Activated naive CD8-positive, alpha-beta T cell treated with anti-CD3 and anti-CD28 coated beads for 36 hours (primary cell): ENCODE measurements at regions not wholly inside any gene's neighbourhood (a gene's known extent, or its start where the extent isn't known, plus 50 kb on each side); places are given as distances from the start of the nearest gene placed in this dataset.

Experiments
- DNase-seq: peaks from one replicate; pipeline ENCODE4 v3.0.0; 2021
- H3K27ac Mint-ChIP-seq: one replicate; pipeline ENCODE4 v1.8.0; 2022; ENCODE audit warnings: mild to moderate bottlenecking, moderate library complexity, mixed read lengths
- H3K27me3 Mint-ChIP-seq: one replicate; pipeline ENCODE4 v1.8.0; 2022; ENCODE audit warnings: mild to moderate bottlenecking, mixed read lengths
- H3K36me3 Mint-ChIP-seq: one replicate; pipeline ENCODE4 v1.8.0; 2021; ENCODE audit warnings: mild to moderate bottlenecking, mixed read lengths
- H3K4me1 Mint-ChIP-seq: one replicate; pipeline ENCODE4 v1.8.0; 2021; ENCODE audit warnings: mixed read lengths
- H3K4me3 Mint-ChIP-seq: one replicate; pipeline ENCODE4 v1.8.0; 2022; ENCODE audit warnings: mild to moderate bottlenecking, moderate library complexity, mixed read lengths
- H3K9me3 Mint-ChIP-seq: one replicate; pipeline ENCODE4 v1.8.0; 2022; ENCODE audit warnings: mixed read lengths

GRCh38 chr13:42707048-42707447 is 74.3 kb upstream of the FAM216B start:
- Mint-ChIP-seq H3K27ac (no peak overlapping the region), H3K4me1 (no peaks in the 10 kb centered on the region), H3K9me3 (no peaks in the 10 kb centered on the region), H3K4me3 (no peak overlapping the region), H3K27me3 (peaks cover 16% of the 10 kb centered on the region), H3K36me3 (no peaks in the 10 kb centered on the region)
- no peak for DNase-seq

GRCh38 chr13:42707586-42707985 is 73.8 kb upstream of the FAM216B start:
- H3K4me3 Mint-ChIP-seq, result no peak overlapping the region
- peaks cover 16% of the 10 kb centered on the region for H3K27me3 Mint-ChIP-seq
- H3K27ac Mint-ChIP-seq, result no peak overlapping the region
- H3K9me3 Mint-ChIP-seq, result peaks cover 2% of the 10 kb centered on the region
- no peaks in the 10 kb centered on the region for H3K36me3 Mint-ChIP-seq
- DNase-seq, result no peak
- no peaks in the 10 kb centered on the region for H3K4me1 Mint-ChIP-seq

- Mint-ChIP-seq H3K9me3 (peaks cover 2% of the 10 kb centered on the region), H3K27me3 (peaks cover 19% of the 10 kb centered on the region), H3K27ac (no peak overlapping the region), H3K36me3 (no peaks in the 10 kb centered on the region), H3K4me1 (no peaks in the 10 kb centered on the region), H3K4me3 (no peak overlapping the region)
- no peak for DNase-seq
Observed at GRCh38 chr13:42708391-42708790, 73.0 kb upstream of the FAM216B start.

- Mint-ChIP-seq H3K36me3 (no peaks in the 10 kb centered on the region), H3K4me1 (no peaks in the 10 kb centered on the region), H3K27ac (no peak overlapping the region), H3K4me3 (no peak overlapping the region), H3K27me3 (peaks cover 16% of the 10 kb centered on the region), H3K9me3 (peaks cover 2% of the 10 kb centered on the region)
- no peak for DNase-seq
Observed at GRCh38 chr13:42709276-42709675, 72.1 kb upstream of the FAM216B start.

GRCh38 chr13:42715909-42716308 is 65.5 kb upstream of the FAM216B start:
- DNase-seq, result no peak
- Mint-ChIP-seq H3K36me3 (no peaks in the 10 kb centered on the region), H3K4me1 (no peaks in the 10 kb centered on the region), H3K9me3 (peaks cover 2% of the 10 kb centered on the region), H3K4me3 (no peak overlapping the region), H3K27me3 (peaks cover 16% of the 10 kb centered on the region), H3K27ac (no peak overlapping the region)

- no peaks in the 10 kb centered on the region for H3K4me1 Mint-ChIP-seq
- H3K9me3 Mint-ChIP-seq, result peaks cover 2% of the 10 kb centered on the region
- H3K36me3 Mint-ChIP-seq, result no peaks in the 10 kb centered on the region
- H3K27me3 Mint-ChIP-seq, result peaks cover 18% of the 10 kb centered on the region
- H3K4me3 Mint-ChIP-seq, result no peak overlapping the region
- no peak overlapping the region for H3K27ac Mint-ChIP-seq
- DNase-seq, result no peak
Observed at GRCh38 chr13:42717176-42717575, 64.2 kb upstream of the FAM216B start.

GRCh38 chr13:42720113-42720857 is 61.1 kb upstream of the FAM216B start:
- Mint-ChIP-seq H3K36me3 (no peaks in the 10 kb centered on the region), H3K27ac (no peak overlapping the region), H3K4me1 (no peaks in the 10 kb centered on the region), H3K4me3 (no peak overlapping the region), H3K9me3 (no peaks in the 10 kb centered on the region), H3K27me3 (peaks cover 26% of the 10 kb centered on the region)
- DNase-seq, result no peak

GRCh38 chr13:42720858-42721219 is 60.5 kb upstream of the FAM216B start:
- Mint-ChIP-seq H3K27ac (no peak overlapping the region), H3K4me3 (no peak overlapping the region), H3K36me3 (no peaks in the 10 kb centered on the region), H3K27me3 (peaks cover 26% of the 10 kb centered on the region), H3K9me3 (no peaks in the 10 kb centered on the region), H3K4me1 (no peaks in the 10 kb centered on the region)
- no peak for DNase-seq

GRCh38 chr13:42722883-42723539 is 58.4 kb upstream of the FAM216B start:
- DNase-seq, result no peak
- Mint-ChIP-seq H3K4me1 (no peaks in the 10 kb centered on the region), H3K27ac (no peak overlapping the region)

GRCh38 chr13:42728507-42729180 is 52.7 kb upstream of the FAM216B start:
- Mint-ChIP-seq H3K4me3 (no peak overlapping the region), H3K9me3 (peaks cover 2% of the 10 kb centered on the region), H3K36me3 (no peaks in the 10 kb centered on the region), H3K4me1 (no peaks in the 10 kb centered on the region), H3K27me3 (peaks cover 15% of the 10 kb centered on the region), H3K27ac (no peak overlapping the region)
- no peak for DNase-seq

More at GRCh38 chr13:42722883-42723539, 58.4 kb upstream of the FAM216B start:
- Mint-ChIP-seq H3K36me3 (no peaks in the 10 kb centered on the region), H3K9me3 (peaks cover 2% of the 10 kb centered on the region), H3K27me3 (peaks cover 26% of the 10 kb centered on the region), H3K4me3 (no peak overlapping the region)

GRCh38 chr13:42729857-42730402 is 51.5 kb upstream of the FAM216B start:
- Mint-ChIP-seq H3K27me3 (peaks cover 11% of the 10 kb centered on the region), H3K4me1 (no peaks in the 10 kb centered on the region), H3K36me3 (no peaks in the 10 kb centered on the region), H3K4me3 (no peak overlapping the region), H3K27ac (no peak overlapping the region), H3K9me3 (peaks cover 2% of the 10 kb centered on the region)
- DNase-seq, result no peak
